ENCODE measurements at regions not wholly inside any gene's neighbourhood (a gene's known extent, or its start where the extent isn't known, plus 50 kb on each side); places are given as distances from the start of the nearest gene placed in this dataset.

DNA sequence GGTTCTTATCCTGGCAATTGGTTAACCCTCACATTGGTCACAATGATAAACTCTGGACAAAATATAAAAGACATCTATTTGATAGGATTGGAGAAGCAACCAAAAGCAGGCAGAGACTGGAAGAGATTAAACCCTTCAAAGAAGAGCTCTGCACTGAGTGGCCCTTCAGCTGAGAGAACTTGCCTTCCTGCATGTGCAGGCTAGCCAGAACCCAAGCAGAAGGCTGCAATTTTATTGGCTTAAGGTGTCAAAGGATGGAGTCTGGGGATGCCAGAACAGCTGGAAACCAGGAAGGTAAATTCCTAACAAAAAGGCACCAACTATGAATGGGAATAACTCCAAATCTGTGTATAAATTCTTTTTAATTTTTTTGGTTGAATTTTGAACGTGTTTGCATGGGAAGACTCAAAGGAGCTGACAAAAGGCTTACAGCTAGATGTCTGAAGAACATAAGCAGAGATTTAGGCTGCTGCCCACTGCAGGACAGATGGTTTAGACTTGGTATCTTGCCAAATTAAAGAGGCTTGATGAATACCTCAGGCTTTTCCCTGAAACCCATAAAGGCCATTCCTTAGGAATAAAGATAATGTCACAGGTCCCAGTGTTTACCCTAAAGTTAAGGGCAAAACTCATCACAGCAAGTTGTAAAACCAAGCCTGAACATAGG lies 66.3 kb downstream of the NR2F1 start:
- DNase-seq (no peak), ATAC-seq (no peak)
- POLR2A ChIA-PET = no interaction called here
- H3K27ac Mint-ChIP-seq = no peak overlapping the region
- H3K36me3 Mint-ChIP-seq = peaks cover 0 to 21% (median 14%) of the 10 kb centered on the region in 5 donors
- Histone ChIP-seq H3K9me3 (ENCODE audit: control insufficient read depth in 2 of 3, low read length in 3 of 3) (no peaks in the 10 kb centered on the region), H3K4me1 (ENCODE audit: control insufficient read depth in 2 of 2, insufficient read depth in 2 of 2, low read length in 2 of 2) (no peaks in the 10 kb centered on the region), H3K4me3 (ENCODE audit: low read length) (no peak overlapping the region), H3K27me3 (ENCODE audit: control insufficient read depth in 2 of 2, insufficient read depth in 2 of 2, low read length in 2 of 2) (no peaks in the 10 kb centered on the region), H3K36me3 (ENCODE audit: control insufficient read depth in 2 of 3, insufficient read depth in 3 of 3, low read length in 3 of 3) (no peaks in the 10 kb centered on the region), H3K27ac (ENCODE audit: low read depth, low read length) (no peak overlapping the region)
- peaks cover 0 to 4% (median 3%) of the 10 kb centered on the region in 7 donors for H3K4me1 Mint-ChIP-seq
- CTCF ChIA-PET = interaction anchor here (0.6 kb wide), 1 partner anchor 977 kb away, joined by 3 read pairs; no protein-coding TSS in a partner anchor
- H3K27me3 Mint-ChIP-seq = no peaks in the 10 kb centered on the region
- H3K9me3 Mint-ChIP-seq = no peaks in the 10 kb centered on the region
- intact Hi-C loops (cut with micrococcal nuclease) = no loop called here
- no peak overlapping the region for H3K4me3 Mint-ChIP-seq

GRCh38 chr5:93644760-93645159 lies 61.7 kb downstream of the NR2F1 start:
- ChIA-PET POLR2A (no interaction called here), CTCF (no interaction called here)
- Histone ChIP-seq H3K27me3 (ENCODE audit: control insufficient read depth in 2 of 2, insufficient read depth in 2 of 2, low read length in 2 of 2) (no peaks in the 10 kb centered on the region), H3K4me3 (ENCODE audit: low read length) (no peak overlapping the region), H3K27ac (ENCODE audit: low read depth, low read length) (no peak overlapping the region), H3K36me3 (ENCODE audit: control insufficient read depth in 2 of 3, insufficient read depth in 3 of 3, low read length in 3 of 3) (no peaks in the 10 kb centered on the region), H3K9me3 (ENCODE audit: control insufficient read depth in 2 of 3, low read length in 3 of 3) (no peaks in the 10 kb centered on the region), H3K4me1 (ENCODE audit: control insufficient read depth in 2 of 2, insufficient read depth in 2 of 2, low read length in 2 of 2) (no peaks in the 10 kb centered on the region)
- peaks cover 0 to 6% (median 6%) of the 10 kb centered on the region in 5 donors for H3K36me3 Mint-ChIP-seq
- H3K9me3 Mint-ChIP-seq = no peaks in the 10 kb centered on the region
- no peaks in the 10 kb centered on the region for H3K27me3 Mint-ChIP-seq
- DNase-seq = no peak
- H3K27ac Mint-ChIP-seq = no peak overlapping the region
- H3K4me3 Mint-ChIP-seq = no peak overlapping the region
- intact Hi-C loops (cut with micrococcal nuclease) = no loop called here
- H3K4me1 Mint-ChIP-seq = no peaks in the 10 kb centered on the region
- ATAC-seq = no peak

All from naive thymus-derived CD4-positive, alpha-beta T cell (primary cell).